IMR-90 (cell line): ENCODE measurements at regions not wholly inside any gene's neighbourhood (a gene's known extent, or its start where the extent isn't known, plus 50 kb on each side); places are given as distances from the start of the nearest gene placed in this dataset.

Source experiments
- ATAC-seq: fragments of 200-7000 bp; cut with Tn5 transposase; 2 replicates; pipeline ENCODE4 v1.9.1; 2020; ENCODE audit warnings: low read depth, mild to moderate bottlenecking, moderate library complexity
- BruUV-seq: library from RNA; stranded (reverse); fragments of 400-500 nt; replicated peaks from 2 replicates; lab custom pipeline; 2021; lab: Mats Ljungman, UMichigan
- CTCF ChIA-PET: fragments of 300-600 bp; formaldehyde crosslinking; extraction: SDS; loops from one replicate; lab custom pipeline; 2021; ENCODE audit warnings: antibody characterized with exemption; lab: Yijun Ruan, JAX
- POLR2A ChIA-PET: fragments of 300-600 bp; sonication (Branson Sonifier 250); formaldehyde crosslinking; loops from one replicate; lab custom pipeline; 2022; ENCODE audit warnings: antibody characterized with exemption; ENCODE audit not compliant: unreplicated experiment; lab: Charles Lee
- DNase-seq: peaks from one replicate; pipeline ENCODE4 v3.0.0; 2013
- H2AFZ ChIP-seq: replicated peaks from 2 replicates; pipeline ENCODE3; 2013; ENCODE audit warnings: low read length, mild to moderate bottlenecking; ENCODE audit not compliant: poor library complexity
- H2AK5ac ChIP-seq: 2 replicates; pipeline ENCODE4 v1.6.1; 2013; ENCODE audit warnings: low read depth, low read length, inconsistent platforms
- H2AK9ac ChIP-seq: replicated peaks from 2 replicates; pipeline ENCODE3; 2013; ENCODE audit warnings: mild to moderate bottlenecking, low read depth, low read length, moderate library complexity; ENCODE audit not compliant: poor library complexity
- H2BK120ac ChIP-seq: 2 replicates; pipeline ENCODE4 v1.6.1; 2013; ENCODE audit warnings: low read depth, low read length, inconsistent platforms
- H2BK15ac ChIP-seq: 3 replicates; pipeline ENCODE4 v1.6.1; 2013; ENCODE audit warnings: low read depth, low read length, inconsistent platforms
- H2BK20ac ChIP-seq: 2 replicates; pipeline ENCODE4 v1.6.1; 2013; ENCODE audit warnings: low read depth, mild to moderate bottlenecking, inconsistent platforms, low read length, moderate library complexity
- H2BK5ac ChIP-seq: 2 replicates; pipeline ENCODE4 v1.6.1; 2013; ENCODE audit warnings: mild to moderate bottlenecking, low read depth, low read length, inconsistent platforms; ENCODE audit not compliant: poor library complexity, severe bottlenecking
- H3K14ac ChIP-seq: replicated peaks from 2 replicates; pipeline ENCODE4 v1.6.1; 2013; ENCODE audit warnings: low read depth, low read length, inconsistent platforms
- H3K18ac ChIP-seq: 2 replicates; pipeline ENCODE4 v1.6.1; 2013; ENCODE audit warnings: low read depth, low read length, control low read depth
- H3K23ac ChIP-seq: 2 replicates; pipeline ENCODE4 v1.6.1; 2013; ENCODE audit warnings: low read depth, low read length, inconsistent platforms
- H3K27ac ChIP-seq: 2 replicates; pipeline ENCODE4 v1.5.1; 2013; ENCODE audit warnings: mild to moderate bottlenecking, control low read depth, low read length; ENCODE audit not compliant: insufficient read depth
- H3K27me3 ChIP-seq: 2 replicates; pipeline ENCODE4 v1.6.1; 2013; ENCODE audit warnings: low read length; ENCODE audit not compliant: control insufficient read depth, insufficient read depth
- H3K36me3 ChIP-seq: 2 replicates; pipeline ENCODE4 v1.6.1; 2013; ENCODE audit warnings: low read length, mixed read lengths; ENCODE audit not compliant: control insufficient read depth, insufficient read depth
- H3K4ac ChIP-seq: 2 replicates; pipeline ENCODE4 v1.6.1; 2013; ENCODE audit warnings: low read depth, low read length, inconsistent platforms
- H3K4me1 ChIP-seq: 2 replicates; pipeline ENCODE4 v1.6.1; 2013; ENCODE audit warnings: low read length, mixed read lengths; ENCODE audit not compliant: control insufficient read depth, insufficient read depth
- H3K4me2 ChIP-seq: 2 replicates; pipeline ENCODE4 v1.6.1; 2013; ENCODE audit warnings: low read depth, mild to moderate bottlenecking, control low read depth, low read length, moderate library complexity
- H3K4me3 ChIP-seq: 2 replicates; pipeline ENCODE4 v1.5.1; 2013; ENCODE audit warnings: low read depth, mild to moderate bottlenecking, control low read depth, low read length, moderate library complexity; ENCODE audit not compliant: insufficient read depth
- H3K56ac ChIP-seq: 2 replicates; pipeline ENCODE4 v1.6.1; 2013; ENCODE audit warnings: low read length, inconsistent platforms; ENCODE audit not compliant: insufficient read depth; ENCODE audit errors: extremely low read depth
- H3K79me1 ChIP-seq, 2 experiments: 2 replicates each; pipeline ENCODE4 v1.6.1; 2013; ENCODE audit warnings: low read length in 2 of 2, inconsistent platforms in 1 of 2, low read depth in 1 of 2
- H3K9ac ChIP-seq: 2 replicates; pipeline ENCODE4 v1.6.1; 2013; ENCODE audit warnings: low read depth, low read length, control low read depth
- H3K9me1 ChIP-seq: 2 replicates; pipeline ENCODE4 v1.6.1; 2013; ENCODE audit warnings: low read length, inconsistent platforms; ENCODE audit not compliant: insufficient read depth
- H3K9me3 ChIP-seq: 2 replicates; pipeline ENCODE4 v1.6.1; 2013; ENCODE audit warnings: low read length; ENCODE audit not compliant: control insufficient read depth, insufficient read depth
- H4K20me1 ChIP-seq: 2 replicates; pipeline ENCODE4 v1.6.1; 2013; ENCODE audit warnings: low read length, inconsistent platforms; ENCODE audit not compliant: insufficient read depth
- H4K5ac ChIP-seq: 2 replicates; pipeline ENCODE4 v1.6.1; 2013; ENCODE audit warnings: mild to moderate bottlenecking, low read depth, low read length, control low read depth
- H4K8ac ChIP-seq, 2 experiments: 2 replicates each; pipeline ENCODE4 v1.6.1; 2013; ENCODE audit warnings: low read depth in 2 of 2, low read length in 2 of 2, control low read depth in 1 of 2, inconsistent platforms in 1 of 2
- H4K91ac ChIP-seq: 2 replicates; pipeline ENCODE4 v1.6.1; 2013; ENCODE audit warnings: low read depth, low read length, inconsistent platforms; ENCODE audit not compliant: insufficient read depth
- BHLHE40 ChIP-seq: fragments of 150-350 bp; IDR thresholded peaks from 2 replicates; pipeline ENCODE4 v1.6.1; 2016; ENCODE audit warnings: mild to moderate bottlenecking, low read depth, low read length
- CEBPB ChIP-seq: IDR thresholded peaks from 2 replicates; pipeline ENCODE4 v1.6.1; 2012; ENCODE audit warnings: low read depth, low read length, improper control_type of control experiment
- CHD1 ChIP-seq: IDR thresholded peaks from 2 replicates; pipeline ENCODE4 v1.6.1; 2012; ENCODE audit warnings: low read depth, low read length, improper control_type of control experiment
- FOS ChIP-seq: fragments of 150-350 bp; IDR thresholded peaks from 2 replicates; pipeline ENCODE4 v1.6.1; 2016; ENCODE audit warnings: low read depth, low read length
- MAFK ChIP-seq: IDR thresholded peaks from 2 replicates; pipeline ENCODE4 v1.6.1; 2012; ENCODE audit warnings: low read depth, low read length, improper control_type of control experiment
- MAZ ChIP-seq: IDR thresholded peaks from 2 replicates; pipeline ENCODE4 v1.6.1; 2012; ENCODE audit warnings: low read depth, mild to moderate bottlenecking, low read length, improper control_type of control experiment, moderate library complexity, borderline replicate concordance
- MXI1 ChIP-seq: IDR thresholded peaks from 2 replicates; pipeline ENCODE4 v1.6.1; 2012; ENCODE audit warnings: low read depth, mild to moderate bottlenecking, low read length, moderate library complexity, borderline replicate concordance
- NFE2L2 ChIP-seq: fragments of 150-350 bp; IDR thresholded peaks from 2 replicates; pipeline ENCODE4 v1.6.1; 2016; ENCODE audit warnings: low read depth, mild to moderate bottlenecking, low read length
- POLR2A ChIP-seq: IDR thresholded peaks from 2 replicates; pipeline ENCODE4 v1.6.1; 2012; ENCODE audit warnings: mild to moderate bottlenecking, low read depth, low read length
- RCOR1 ChIP-seq: IDR thresholded peaks from 2 replicates; pipeline ENCODE4 v1.6.1; 2012; ENCODE audit warnings: mild to moderate bottlenecking, low read length, improper control_type of control experiment; ENCODE audit not compliant: insufficient replicate concordance
- RFX5 ChIP-seq: IDR thresholded peaks from 2 replicates; pipeline ENCODE4 v1.8.0; 2012; ENCODE audit warnings: low read depth, mild to moderate bottlenecking, low read length, moderate library complexity
- SMC3 ChIP-seq: fragments of 150-350 bp; IDR thresholded peaks from 2 replicates; pipeline ENCODE4 v1.6.1; 2016; ENCODE audit warnings: low read depth, mild to moderate bottlenecking, antibody characterized with exemption, low read length, moderate library complexity
- WGBS, 2 experiments: methylation state at CpG; one replicate each; pipeline versions ENCODE4 v1.1.5 to v1.1.7; 2013; ENCODE audit warnings: missing lambda C conversion rate in 2 of 2; ENCODE audit not compliant: insufficient read length in 1 of 2; ENCODE audit errors: extremely low coverage in 2 of 2; 5-methylcytosine and 5-hydroxymethylcytosine counted together
- dilution Hi-C: fragments of 300-500 bp; cut with HindIII; formaldehyde crosslinking; loops from one replicate; pipeline ENCODE4 v1.14.3; 2018; ENCODE audit warnings: low sequenced_read_pairs; ENCODE audit not compliant: unreplicated experiment
- in situ Hi-C: fragments of 300-500 bp; cut with MboI; formaldehyde crosslinking; loops from 3 replicates; pipeline ENCODE4 v1.14.3; 2019; ENCODE audit warnings: low sequenced_read_pairs, inconsistent platforms, mixed read lengths
- intact Hi-C: fragments of 100-400 bp; cut with micrococcal nuclease; formaldehyde crosslinking; loops from 2 replicates; pipeline ENCODE4 v1.10.0; 2022
- TF ChIP-seq, protein P1 (sequence below): fragments of 150-350 bp; IDR thresholded peaks from 2 replicates; pipeline ENCODE4 v1.6.1; 2017; ENCODE audit warnings: mild to moderate bottlenecking, antibody characterized with exemption, low read length, low read depth
- TF ChIP-seq, protein P2 (sequence below): fragments of 150-350 bp; IDR thresholded peaks from 2 replicates; pipeline ENCODE4 v1.6.1; 2016; ENCODE audit warnings: low read depth, mild to moderate bottlenecking, low read length, moderate library complexity, borderline replicate concordance

DNA sequence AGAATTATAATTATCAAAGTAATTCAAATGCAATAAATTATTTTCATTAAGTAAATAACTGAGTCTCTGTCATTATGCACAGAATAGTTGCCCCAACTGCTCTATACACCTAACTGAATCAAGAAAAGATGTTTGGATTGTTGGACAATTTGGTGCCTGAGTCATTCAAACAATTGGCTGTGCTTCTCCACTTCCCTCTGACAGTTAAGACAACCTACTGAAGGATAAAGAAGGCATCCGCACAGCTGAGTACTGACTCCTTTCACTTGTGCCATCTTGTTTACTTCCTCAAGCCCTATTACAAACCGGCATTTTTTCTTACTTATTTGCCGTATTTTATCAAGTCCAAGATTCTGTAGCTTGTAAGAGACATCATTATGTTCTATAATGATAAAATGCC lies 110.6 kb upstream of the C1QTNF7 start:
- Histone ChIP-seq H4K5ac (no peak overlapping the region), H3K36me3 (no peaks in the 10 kb centered on the region), H3K23ac (no peak overlapping the region), H4K8ac (no peak overlapping the region), H3K18ac (no peak overlapping the region), H2AFZ (no peak overlapping the region), H2BK15ac (no peak overlapping the region), H3K4ac (no peak overlapping the region), H4K91ac (no peak overlapping the region), H2AK9ac (no peak overlapping the region), H3K4me3 (no peak overlapping the region), H3K9ac (no peak overlapping the region), H3K79me1 (no peaks in the 10 kb centered on the region), H3K56ac (no peak overlapping the region), H3K9me1 (no peaks in the 10 kb centered on the region), H4K20me1 (no peaks in the 10 kb centered on the region), H3K14ac (no peak overlapping the region), H2BK120ac (no peak overlapping the region), H2BK5ac (no peak overlapping the region), H2BK20ac (no peak overlapping the region), H3K9me3 (no peaks in the 10 kb centered on the region), H2AK5ac (no peak overlapping the region), H3K4me2 (no peak overlapping the region), H3K27ac (no peak overlapping the region), H3K27me3 (no peaks in the 10 kb centered on the region), H3K4me1 (peaks cover 4% of the 10 kb centered on the region; the same call in 1 of the 2 replicates)
- TF ChIP-seq MAZ (no peak), NFE2L2 (no peak), POLR2A (no peak), RFX5 (no peak), CHD1 (no peak), MAFK (no peak), SMC3 (no peak), RCOR1 (no peak), MXI1 (no peak), BHLHE40 (no peak), CEBPB (no peak), FOS (no peak)
- TF ChIP-seq, protein P1, sequence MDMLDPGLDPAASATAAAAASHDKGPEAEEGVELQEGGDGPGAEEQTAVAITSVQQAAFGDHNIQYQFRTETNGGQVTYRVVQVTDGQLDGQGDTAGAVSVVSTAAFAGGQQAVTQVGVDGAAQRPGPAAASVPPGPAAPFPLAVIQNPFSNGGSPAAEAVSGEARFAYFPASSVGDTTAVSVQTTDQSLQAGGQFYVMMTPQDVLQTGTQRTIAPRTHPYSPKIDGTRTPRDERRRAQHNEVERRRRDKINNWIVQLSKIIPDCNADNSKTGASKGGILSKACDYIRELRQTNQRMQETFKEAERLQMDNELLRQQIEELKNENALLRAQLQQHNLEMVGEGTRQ, result no peak
- TF ChIP-seq, protein P2, sequence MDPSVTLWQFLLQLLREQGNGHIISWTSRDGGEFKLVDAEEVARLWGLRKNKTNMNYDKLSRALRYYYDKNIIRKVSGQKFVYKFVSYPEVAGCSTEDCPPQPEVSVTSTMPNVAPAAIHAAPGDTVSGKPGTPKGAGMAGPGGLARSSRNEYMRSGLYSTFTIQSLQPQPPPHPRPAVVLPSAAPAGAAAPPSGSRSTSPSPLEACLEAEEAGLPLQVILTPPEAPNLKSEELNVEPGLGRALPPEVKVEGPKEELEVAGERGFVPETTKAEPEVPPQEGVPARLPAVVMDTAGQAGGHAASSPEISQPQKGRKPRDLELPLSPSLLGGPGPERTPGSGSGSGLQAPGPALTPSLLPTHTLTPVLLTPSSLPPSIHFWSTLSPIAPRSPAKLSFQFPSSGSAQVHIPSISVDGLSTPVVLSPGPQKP, result no peak
- CTCF ChIA-PET, result interaction anchor here (0.5 to 1.4 kb wide), 4 partner anchors 9 to 152 kb away, joined by 3 read pairs; no protein-coding TSS in a partner anchor
- BruUV-seq, result no TSS peak
- POLR2A ChIA-PET, result no interaction called here
- intact Hi-C loops (no loop called here), dilution Hi-C loops (no loop called here), in situ Hi-C loops (no loop called here)
- WGBS, 2 experiments, result no CpG with 5 or more reads among the region's 3 CpGs
- DNase-seq (peak; percentile 55), ATAC-seq (peak; percentile 42)
